Spleen (tissue), 11 donors: ENCODE measurements at regions not wholly inside any gene's neighbourhood (a gene's known extent, or its start where the extent isn't known, plus 50 kb on each side); places are given as distances from the start of the nearest gene placed in this dataset.

Experiments used
- DNase-seq: peaks from one replicate; pipeline ENCODE4 v3.0.0-alpha.2; 2020
- H3K27ac ChIP-seq, 8 donors: fragments of 200-600 bp; sonication (generic) in 7 of 8; 1 replicate in 4 of 8; 2 replicates in 4 of 8; pipeline versions ENCODE4 v1.5.0 to v1.8.0; 2016 to 2021; ENCODE audit warnings: inconsistent platforms in 4 of 8, mild to moderate bottlenecking in 4 of 8, moderate library complexity in 1 of 8
- H3K27me3 ChIP-seq, 7 donors: fragments of 200-600 bp; sonication (generic) in 6 of 7; replicated peaks in 1 of 7; 1 replicate in 4 of 7; 2 replicates in 3 of 7; pipeline versions ENCODE4 v1.5.0 to v1.8.0; 2016 to 2021; ENCODE audit warnings: inconsistent platforms in 3 of 7, mild to moderate bottlenecking in 1 of 7
- H3K36me3 ChIP-seq, 6 donors: fragments of 200-600 bp; sonication (generic) in 5 of 6; 1 replicate in 4 of 6; 2 replicates in 2 of 6; pipeline versions ENCODE4 v1.5.0 to v1.8.0; 2016 to 2021; ENCODE audit warnings: inconsistent platforms in 2 of 6
- H3K4me1 ChIP-seq, 6 donors: fragments of 200-600 bp; sonication (generic) in 5 of 6; 1 replicate in 3 of 6; 2 replicates in 3 of 6; pipeline versions ENCODE4 v1.5.0 to v1.8.0; 2016 to 2021; ENCODE audit warnings: inconsistent platforms in 3 of 6
- H3K4me3 ChIP-seq, 8 donors: fragments of 200-600 bp; sonication (generic) in 7 of 8; 1 replicate in 4 of 8; 2 replicates in 4 of 8; pipeline versions ENCODE4 v1.5.0 to v1.8.0; 2016 to 2021; ENCODE audit warnings: inconsistent platforms in 4 of 8, mild to moderate bottlenecking in 4 of 8, moderate library complexity in 2 of 8
- H3K9me3 ChIP-seq, 8 donors: fragments of 200-600 bp; sonication (generic) in 7 of 8; 1 replicate in 4 of 8; 2 replicates in 4 of 8; pipeline versions ENCODE4 v1.5.0 to v1.8.0; 2016 to 2021; ENCODE audit warnings: inconsistent platforms in 4 of 8
- POLR2A ChIP-seq, 3 donors: fragments of 450-650 bp; IDR thresholded peaks; one replicate each; pipeline ENCODE4 v1.5.1; 2017; ENCODE audit warnings: antibody characterized with exemption in 3 of 3, mild to moderate bottlenecking in 1 of 3
- POLR2AphosphoS5 ChIP-seq, 3 donors: sonication (generic); formaldehyde crosslinking; IDR thresholded peaks; one replicate each; pipeline ENCODE4 v1.5.1; 2017; ENCODE audit warnings: antibody characterized with exemption in 3 of 3
- WGBS, 5 donors: extraction: QIAGEN DNeasy Blood & Tissue Kit in 3 of 5; methylation state at CpG; one replicate each; pipeline versions ENCODE4 v1.1.5 to v1.1.7; 2013 to 2018; 5-methylcytosine and 5-hydroxymethylcytosine counted together
- intact Hi-C: fragments of 100-400 bp; cut with DNase I; formaldehyde crosslinking; loops from one replicate; pipeline ENCODE4 v1.15.0; 2023; ENCODE audit warnings: low total_unique reads
- TF ChIP-seq, protein P1 (sequence below), 11 experiments: fragments of 200-600 bp in 7 of 11; fragments of 450-650 bp in 4 of 11; sonication (generic) in 4 of 11; IDR thresholded peaks in 8 of 11; conservative IDR thresholded peaks in 3 of 11; 1 replicate in 7 of 11; 2 replicates in 4 of 11; pipeline versions ENCODE4 v1.4.0 to v1.8.0; 2016 to 2021; ENCODE audit warnings: antibody characterized with exemption in 11 of 11, inconsistent platforms in 4 of 11, mild to moderate bottlenecking in 1 of 11
- donor health status: healthy with polysubstance abuse.
- donor health status: DM: no; HTN: no; CAD: no; lungs with moderate emphysema.
- donor health status: DM: no; HTN: no; CAD: no.
- donor health status: Bipolar disorder and iron deficiency.
- donor health status: healthy.
- donor health status: DM: no; HTN: no; CAD: no.
- donor health status: DM: yes; HTN: yes; CAD: no.

DNA sequence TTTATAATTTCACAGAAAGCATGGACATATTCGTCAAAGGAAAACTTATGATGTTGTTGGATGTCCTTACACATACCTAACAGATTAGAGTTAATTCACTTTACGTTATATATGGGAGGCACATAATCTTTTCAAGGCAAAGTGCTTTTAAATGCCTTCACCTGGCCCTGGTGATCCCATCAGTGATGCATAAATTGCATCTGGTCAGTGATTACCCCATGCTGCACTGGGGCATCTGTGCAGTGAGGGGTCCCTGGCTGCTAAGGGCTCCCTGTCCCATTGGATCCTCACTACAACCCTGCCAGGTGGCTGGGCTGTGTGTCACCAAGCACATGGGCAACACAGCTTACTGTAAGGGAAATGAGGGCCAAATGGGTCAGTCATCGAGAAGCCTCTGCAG is 441.1 kb downstream of the RPS24 start:
- no peak for DNase-seq
- no peak overlapping the region for H3K27ac ChIP-seq
- intact Hi-C loops: no loop called here
- no peaks in the 10 kb centered on the region for H3K9me3 ChIP-seq
- no peaks in the 10 kb centered on the region for H3K36me3 ChIP-seq
- WGBS, 5 donors: 88 to 97% (median 93%) methylated on average over 3 of the region's 3 CpGs
- H3K4me1 ChIP-seq: peaks cover 0 to 5% (median 0%) of the 10 kb centered on the region in 6 donors
- H3K27me3 ChIP-seq: peaks cover 0 to 5% (median 0%) of the 10 kb centered on the region in 7 donors
- TF ChIP-seq POLR2A (IDR thresholded peaks at IDR 0.05) (no peak), POLR2AphosphoS5 (IDR thresholded peaks at IDR 0.05) (no peak)
- TF ChIP-seq, protein P1, sequence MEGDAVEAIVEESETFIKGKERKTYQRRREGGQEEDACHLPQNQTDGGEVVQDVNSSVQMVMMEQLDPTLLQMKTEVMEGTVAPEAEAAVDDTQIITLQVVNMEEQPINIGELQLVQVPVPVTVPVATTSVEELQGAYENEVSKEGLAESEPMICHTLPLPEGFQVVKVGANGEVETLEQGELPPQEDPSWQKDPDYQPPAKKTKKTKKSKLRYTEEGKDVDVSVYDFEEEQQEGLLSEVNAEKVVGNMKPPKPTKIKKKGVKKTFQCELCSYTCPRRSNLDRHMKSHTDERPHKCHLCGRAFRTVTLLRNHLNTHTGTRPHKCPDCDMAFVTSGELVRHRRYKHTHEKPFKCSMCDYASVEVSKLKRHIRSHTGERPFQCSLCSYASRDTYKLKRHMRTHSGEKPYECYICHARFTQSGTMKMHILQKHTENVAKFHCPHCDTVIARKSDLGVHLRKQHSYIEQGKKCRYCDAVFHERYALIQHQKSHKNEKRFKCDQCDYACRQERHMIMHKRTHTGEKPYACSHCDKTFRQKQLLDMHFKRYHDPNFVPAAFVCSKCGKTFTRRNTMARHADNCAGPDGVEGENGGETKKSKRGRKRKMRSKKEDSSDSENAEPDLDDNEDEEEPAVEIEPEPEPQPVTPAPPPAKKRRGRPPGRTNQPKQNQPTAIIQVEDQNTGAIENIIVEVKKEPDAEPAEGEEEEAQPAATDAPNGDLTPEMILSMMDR (IDR thresholded peaks at IDR 0.05 in 8 of 11, conservative IDR thresholded peaks at IDR 0.05 in 3 of 11): no peak
- no peak overlapping the region for H3K4me3 ChIP-seq

DNA sequence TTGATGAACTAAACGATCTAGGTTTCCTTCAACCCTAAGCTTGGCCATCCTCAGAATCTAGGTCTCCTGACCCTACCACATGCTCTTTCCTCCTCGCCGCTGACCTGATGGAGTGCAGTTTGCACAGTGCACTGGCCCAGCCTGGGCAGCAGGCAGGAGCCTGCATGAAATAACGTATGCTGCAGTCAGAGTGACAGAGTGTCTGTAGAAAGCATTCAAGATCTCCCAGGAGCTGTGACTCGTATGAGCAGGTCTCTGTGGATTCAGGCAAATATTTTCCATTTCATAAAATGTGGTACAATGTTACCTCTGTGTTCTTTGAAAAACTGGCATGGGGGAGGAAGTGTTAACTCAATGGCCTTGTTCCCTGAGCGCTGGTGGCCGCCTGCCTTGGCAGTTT is 441.8 kb downstream of the RPS24 start:
- TF ChIP-seq POLR2AphosphoS5 (IDR thresholded peaks at IDR 0.05) (no peak), POLR2A (IDR thresholded peaks at IDR 0.05) (no peak)
- TF ChIP-seq, protein P1 (IDR thresholded peaks at IDR 0.05 in 8 of 11, conservative IDR thresholded peaks at IDR 0.05 in 3 of 11): no peak
- H3K36me3 ChIP-seq: no peaks in the 10 kb centered on the region
- no peak overlapping the region for H3K4me3 ChIP-seq
- 74 to 89% (median 79%) methylated on average over 7 of the region's 7 CpGs for WGBS, 5 donors
- DNase-seq: no peak
- intact Hi-C loops: no loop called here
- peaks cover 0 to 5% (median 0%) of the 10 kb centered on the region in 7 donors for H3K27me3 ChIP-seq
- no peak overlapping the region for H3K27ac ChIP-seq
- peaks cover 0 to 5% (median 0%) of the 10 kb centered on the region in 6 donors for H3K4me1 ChIP-seq
- H3K9me3 ChIP-seq: no peaks in the 10 kb centered on the region

DNA sequence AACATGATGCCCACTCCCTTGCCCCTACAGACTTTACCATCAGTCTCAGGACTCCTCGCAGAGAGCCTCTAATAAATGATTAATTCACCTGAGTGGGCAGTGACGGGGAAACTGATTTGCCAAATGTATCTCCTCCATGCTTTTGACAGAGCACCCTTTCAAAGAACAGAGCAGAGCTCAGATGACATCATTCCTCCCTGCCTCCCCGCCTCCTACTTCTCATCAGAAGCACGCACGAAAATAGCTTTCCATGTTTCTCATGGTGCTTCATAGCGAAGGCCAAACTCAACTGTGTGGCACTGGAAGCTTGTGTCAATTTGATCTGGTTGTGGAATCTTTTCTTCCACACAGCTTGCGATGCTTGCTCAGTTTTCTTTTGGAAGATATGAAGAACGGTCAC is 442.5 kb downstream of the RPS24 start:
- no peaks in the 10 kb centered on the region for H3K9me3 ChIP-seq
- H3K27me3 ChIP-seq: peaks cover 0 to 5% (median 0%) of the 10 kb centered on the region in 7 donors
- H3K4me3 ChIP-seq: no peak overlapping the region
- no peaks in the 10 kb centered on the region for H3K4me1 ChIP-seq
- 85 to 95% (median 86%) methylated on average over 8 of the region's 8 CpGs for WGBS, 5 donors
- DNase-seq: no peak
- TF ChIP-seq POLR2AphosphoS5 (IDR thresholded peaks at IDR 0.05): no peak
- no peak for TF ChIP-seq POLR2A (IDR thresholded peaks at IDR 0.05)
- TF ChIP-seq, protein P1 (IDR thresholded peaks at IDR 0.05 in 8 of 11, conservative IDR thresholded peaks at IDR 0.05 in 3 of 11): no peak
- no peak overlapping the region for H3K27ac ChIP-seq
- H3K36me3 ChIP-seq: no peaks in the 10 kb centered on the region
- intact Hi-C loops: no loop called here

DNA sequence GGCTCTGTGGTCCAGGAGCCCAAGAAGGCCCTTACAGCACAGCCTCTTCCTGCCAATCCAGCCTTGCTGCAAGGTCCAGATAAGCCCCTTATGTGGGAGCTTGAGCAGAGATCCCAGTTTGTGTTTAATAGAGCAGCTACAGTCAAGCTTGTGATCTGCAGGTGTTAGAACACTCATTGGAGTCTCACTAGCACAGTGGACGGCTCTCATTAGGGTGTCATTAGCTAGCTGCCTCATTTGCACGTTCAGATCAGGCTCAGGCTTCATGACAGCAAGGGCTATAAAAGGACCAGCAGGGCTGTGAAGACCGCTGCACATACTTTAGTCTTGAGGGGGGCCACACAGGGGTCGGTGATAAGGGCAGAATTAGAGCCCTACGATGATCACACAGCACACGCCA is 443.2 kb downstream of the RPS24 start:
- no peak for DNase-seq
- intact Hi-C loops: no loop called here
- Histone ChIP-seq H3K27me3 (peaks cover 0 to 5% (median 0%) of the 10 kb centered on the region in 7 donors), H3K9me3 (no peaks in the 10 kb centered on the region), H3K36me3 (no peaks in the 10 kb centered on the region), H3K27ac (no peak overlapping the region), H3K4me1 (no peaks in the 10 kb centered on the region), H3K4me3 (no peak overlapping the region)
- TF ChIP-seq, protein P1 (IDR thresholded peaks at IDR 0.05 in 8 of 11, conservative IDR thresholded peaks at IDR 0.05 in 3 of 11): no peak
- WGBS, 5 donors: 64 to 85% (median 73%) methylated on average over 6 of the region's 6 CpGs
